ENCODE measurements at regions not wholly inside any gene's neighbourhood (a gene's known extent, or its start where the extent isn't known, plus 50 kb on each side); places are given as distances from the start of the nearest gene placed in this dataset.

DNA sequence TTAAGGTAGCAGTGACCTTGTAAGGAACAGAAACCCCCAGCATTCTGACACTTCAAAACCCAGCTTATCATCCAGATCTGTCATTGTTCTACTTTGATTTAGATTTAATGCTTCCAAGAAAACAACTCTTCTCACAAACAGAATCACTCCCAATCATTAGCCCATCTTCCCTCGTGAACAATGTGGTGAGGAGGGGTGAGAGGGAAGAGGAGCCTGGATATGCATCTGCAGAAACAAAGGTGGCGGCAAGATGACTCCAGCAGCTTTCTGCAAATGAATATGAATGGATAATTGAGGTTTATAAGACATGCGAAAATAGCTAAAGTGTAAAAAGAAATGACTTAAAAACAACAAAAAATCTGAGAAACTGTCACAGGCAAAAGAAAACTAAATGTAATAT, 859.9 kb upstream of the SLC10A2 start:
- no peak for TF ChIP-seq CTCF (IDR thresholded peaks at IDR 0.05)
- no peak for TF ChIP-seq POLR2A (IDR thresholded peaks at IDR 0.05)

All from breast epithelium (tissue), 3 donors.